ENCODE measurements at regions not wholly inside any gene's neighbourhood (a gene's known extent, or its start where the extent isn't known, plus 50 kb on each side); places are given as distances from the start of the nearest gene placed in this dataset.

DNA sequence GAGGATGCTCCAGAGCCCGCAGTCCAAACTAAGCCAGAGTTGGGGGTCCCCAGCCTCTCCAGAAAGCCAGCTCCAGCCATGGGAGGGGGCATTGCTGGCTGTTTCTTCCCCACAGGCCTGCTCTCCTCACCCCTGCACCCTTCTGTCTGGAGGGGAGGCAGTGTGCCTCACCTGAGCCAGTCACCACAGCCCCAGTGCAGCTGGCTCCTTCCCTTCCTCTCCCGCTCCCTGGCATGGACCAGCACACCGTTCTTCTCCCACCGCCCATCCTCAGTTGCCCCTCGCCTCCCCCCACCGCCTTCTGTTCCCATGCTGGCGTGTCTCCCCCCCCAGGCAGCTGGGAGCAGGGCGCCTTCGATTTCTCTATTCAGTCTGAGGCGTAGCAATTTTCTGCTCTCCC is 110.5 kb upstream of the THY1 start:
- no peaks in the 10 kb centered on the region for H3K36me3 ChIP-seq (ENCODE audit: low read depth)
- no peaks in the 10 kb centered on the region for H3K4me1 ChIP-seq (ENCODE audit: low read depth)
- no peak for TF ChIP-seq CTCF (IDR thresholded peaks at IDR 0.05)
- ATAC-seq, result no peak
- no peak overlapping the region for H3K4me3 ChIP-seq
- H3K9me3 ChIP-seq, result no peaks in the 10 kb centered on the region
- intact Hi-C loops (cut with DNase I, micrococcal nuclease), result no loop called here
- DNase-seq, result no peak

GRCh38 chr11:119532551-119532950 is 109.6 kb upstream of the THY1 start:
- TF ChIP-seq CTCF (IDR thresholded peaks at IDR 0.05), result no peak
- no peaks in the 10 kb centered on the region for H3K9me3 ChIP-seq
- DNase-seq, result no peak
- H3K4me3 ChIP-seq, result no peak overlapping the region
- no peak for ATAC-seq
- H3K36me3 ChIP-seq (ENCODE audit: low read depth), result no peaks in the 10 kb centered on the region
- H3K4me1 ChIP-seq (ENCODE audit: low read depth), result no peaks in the 10 kb centered on the region
- intact Hi-C loops (cut with DNase I, micrococcal nuclease), result no loop called here

GRCh38 chr11:119531623-119532022 is 108.7 kb upstream of the THY1 start:
- H3K9me3 ChIP-seq, result no peaks in the 10 kb centered on the region
- no peak overlapping the region for H3K4me3 ChIP-seq
- no peaks in the 10 kb centered on the region for H3K36me3 ChIP-seq (ENCODE audit: low read depth)
- intact Hi-C loops (cut with DNase I, micrococcal nuclease), result no loop called here
- ATAC-seq, result no peak
- no peak for DNase-seq
- no peaks in the 10 kb centered on the region for H3K4me1 ChIP-seq (ENCODE audit: low read depth)
- no peak for TF ChIP-seq CTCF (IDR thresholded peaks at IDR 0.05)

- Histone ChIP-seq H3K36me3 (ENCODE audit: low read depth) (no peaks in the 10 kb centered on the region), H3K4me3 (no peak overlapping the region), H3K9me3 (no peaks in the 10 kb centered on the region), H3K4me1 (ENCODE audit: low read depth) (no peaks in the 10 kb centered on the region)
- no peak for TF ChIP-seq CTCF (IDR thresholded peaks at IDR 0.05)
- no peak for DNase-seq
- intact Hi-C loops (cut with DNase I, micrococcal nuclease), result no loop called here
- ATAC-seq, result no peak
These were observed 108.1 kb upstream of the THY1 start for GRCh38 chr11:119531056-119531455.

- no peak for ATAC-seq
- Histone ChIP-seq H3K36me3 (ENCODE audit: low read depth) (no peaks in the 10 kb centered on the region), H3K4me1 (ENCODE audit: low read depth) (no peaks in the 10 kb centered on the region), H3K4me3 (no peak overlapping the region), H3K9me3 (no peaks in the 10 kb centered on the region)
- intact Hi-C loops (cut with DNase I, micrococcal nuclease), result no loop called here
- TF ChIP-seq CTCF (IDR thresholded peaks at IDR 0.05), result no peak
- no peak for DNase-seq
These were observed 107.5 kb upstream of the THY1 start for GRCh38 chr11:119530509-119530908.

DNA sequence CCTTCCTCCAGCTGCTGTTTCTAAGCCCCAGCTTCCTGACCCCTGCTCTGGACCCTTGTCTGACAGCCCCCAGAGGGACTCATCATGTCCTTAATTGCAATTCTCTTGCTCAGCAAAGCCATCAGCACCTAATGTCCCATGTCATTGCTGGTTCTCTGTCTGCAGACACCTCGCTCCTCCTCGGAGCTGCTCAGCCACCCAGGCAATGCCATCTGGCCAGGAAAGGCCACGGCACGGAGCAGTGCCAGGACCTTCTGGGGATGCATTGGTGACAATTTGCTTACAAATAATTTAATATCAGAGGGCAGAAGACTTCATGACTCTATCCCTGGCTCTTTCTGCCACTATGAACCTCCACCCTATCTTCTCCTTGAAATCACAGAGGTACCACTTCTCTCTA is 107.0 kb upstream of the THY1 start:
- no peaks in the 10 kb centered on the region for H3K4me1 ChIP-seq (ENCODE audit: low read depth)
- no peak for TF ChIP-seq CTCF (IDR thresholded peaks at IDR 0.05)
- no peak overlapping the region for H3K4me3 ChIP-seq
- DNase-seq (no peak), ATAC-seq (no peak)
- no peaks in the 10 kb centered on the region for H3K9me3 ChIP-seq
- intact Hi-C loops (cut with DNase I, micrococcal nuclease), result no loop called here
- H3K36me3 ChIP-seq (ENCODE audit: low read depth), result no peaks in the 10 kb centered on the region

Data from mucosa of descending colon (tissue), 3 donors.